Spleen (tissue), 7 donors: ENCODE measurements at regions not wholly inside any gene's neighbourhood (a gene's known extent, or its start where the extent isn't known, plus 50 kb on each side); places are given as distances from the start of the nearest gene placed in this dataset.

Experiments used
- CTCF ChIP-seq, 11 experiments: fragments of 200-600 bp in 7 of 11; fragments of 450-650 bp in 4 of 11; sonication (generic) in 4 of 11; IDR thresholded peaks in 8 of 11; conservative IDR thresholded peaks in 3 of 11; 1 replicate in 7 of 11; 2 replicates in 4 of 11; pipeline versions ENCODE4 v1.4.0 to v1.8.0; 2016 to 2021; ENCODE audit warnings: antibody characterized with exemption in 11 of 11, inconsistent platforms in 4 of 11, mild to moderate bottlenecking in 1 of 11
- POLR2AphosphoS5 ChIP-seq, 3 donors: sonication (generic); formaldehyde crosslinking; IDR thresholded peaks; one replicate each; pipeline ENCODE4 v1.5.1; 2017; ENCODE audit warnings: antibody characterized with exemption in 3 of 3
- donor health status: DM: no; HTN: no; CAD: no; lungs with moderate emphysema.
- donor health status: DM: no; HTN: no; CAD: no.
- donor health status: DM: no; HTN: no; CAD: no.

GRCh38 chrX:40878766-40879165 lies 143.4 kb upstream of the MED14 start:
- TF ChIP-seq CTCF (IDR thresholded peaks at IDR 0.05 in 8 of 11, conservative IDR thresholded peaks at IDR 0.05 in 3 of 11) (no peak), POLR2AphosphoS5 (IDR thresholded peaks at IDR 0.05) (no peak)
